ENCODE measurements at regions not wholly inside any gene's neighbourhood (a gene's known extent, or its start where the extent isn't known, plus 50 kb on each side); places are given as distances from the start of the nearest gene placed in this dataset.

DNA sequence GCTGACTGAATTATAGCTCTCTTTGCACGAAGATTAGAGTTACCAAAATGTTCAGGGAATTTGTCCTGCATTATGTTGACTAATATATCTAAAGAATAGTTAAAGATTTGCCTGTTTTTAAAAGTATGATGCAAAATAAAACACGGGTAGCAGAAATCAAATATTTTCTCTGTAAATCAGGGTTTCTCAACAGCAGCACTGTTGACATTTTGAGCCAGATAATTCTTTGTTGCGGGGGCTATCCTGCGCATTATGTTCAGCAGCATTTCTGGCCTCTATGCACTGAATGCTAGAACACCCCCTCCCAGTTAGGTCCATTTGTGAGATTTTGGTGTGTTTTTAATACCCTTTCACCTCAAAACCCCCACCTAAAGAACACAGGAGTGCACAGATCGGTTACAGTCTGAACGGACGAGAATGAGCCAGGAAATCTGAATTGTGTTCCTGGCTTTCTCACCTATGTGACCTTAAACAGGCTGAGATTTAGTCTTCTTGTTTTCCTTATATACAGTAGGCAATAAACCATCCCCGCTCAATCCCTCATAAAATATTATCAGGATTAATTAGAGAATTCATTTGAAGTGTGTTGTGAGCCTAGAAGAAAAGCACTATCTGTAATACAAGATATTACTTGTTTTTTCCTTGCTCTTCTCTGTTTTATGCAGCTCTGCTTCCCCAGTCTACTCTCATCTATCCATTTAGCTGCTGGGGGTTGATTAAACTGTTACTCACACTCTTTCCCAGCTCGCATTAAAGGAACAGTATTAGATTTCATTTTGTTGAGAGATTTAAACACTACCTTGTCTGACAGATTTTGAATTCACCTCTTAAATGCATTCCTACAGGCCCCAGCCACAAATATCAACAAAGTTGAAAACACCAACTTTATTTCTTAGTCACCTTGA is 247.5 kb upstream of the GOLIM4 start:
- DNase-seq: no peak

DNA sequence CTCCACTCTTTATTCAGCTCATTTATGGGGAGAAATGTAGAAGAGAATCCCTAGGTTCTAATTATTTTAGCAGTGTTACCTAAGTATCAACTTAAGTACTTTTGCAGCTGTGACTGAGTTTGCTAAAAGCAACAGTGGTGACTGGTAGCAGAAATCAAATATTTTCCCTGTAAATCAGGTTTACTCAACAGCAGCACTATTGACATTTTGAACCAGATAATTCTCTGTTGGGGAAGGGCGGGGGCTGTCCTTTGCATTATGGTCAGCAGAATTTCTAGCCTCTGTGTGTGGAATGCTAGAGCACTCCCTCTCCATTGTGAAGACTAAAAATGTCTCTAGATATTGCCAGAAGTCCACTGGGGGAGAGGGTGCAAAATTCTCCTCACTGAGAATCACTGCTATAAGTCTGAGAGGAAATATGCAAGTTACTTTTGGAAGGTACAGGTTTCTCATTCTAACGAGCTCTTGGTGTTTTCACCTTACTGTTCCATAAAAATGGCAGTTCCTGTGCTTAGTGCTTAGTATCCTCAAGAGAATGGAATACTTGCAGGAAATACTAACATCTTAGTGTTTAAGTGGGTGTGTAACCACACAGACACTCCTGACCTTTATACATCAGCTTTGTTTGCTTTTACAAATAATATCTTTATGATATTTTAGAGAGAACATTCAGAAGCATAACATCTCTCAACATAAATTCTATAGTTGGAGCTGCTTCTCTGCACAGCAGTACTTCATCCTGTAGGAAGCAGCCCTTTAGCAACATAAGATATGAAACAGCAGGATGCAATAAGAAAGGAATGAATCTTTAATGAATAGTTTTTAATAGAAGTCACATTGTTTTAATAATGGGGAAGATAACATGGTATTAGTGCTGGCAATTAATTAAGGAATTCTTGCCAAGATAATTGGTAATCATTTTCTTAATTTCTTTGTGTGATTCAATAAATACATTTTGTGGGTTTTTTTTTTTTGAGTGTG is 246.5 kb upstream of the GOLIM4 start:
- DNase-seq: no peak

DNA sequence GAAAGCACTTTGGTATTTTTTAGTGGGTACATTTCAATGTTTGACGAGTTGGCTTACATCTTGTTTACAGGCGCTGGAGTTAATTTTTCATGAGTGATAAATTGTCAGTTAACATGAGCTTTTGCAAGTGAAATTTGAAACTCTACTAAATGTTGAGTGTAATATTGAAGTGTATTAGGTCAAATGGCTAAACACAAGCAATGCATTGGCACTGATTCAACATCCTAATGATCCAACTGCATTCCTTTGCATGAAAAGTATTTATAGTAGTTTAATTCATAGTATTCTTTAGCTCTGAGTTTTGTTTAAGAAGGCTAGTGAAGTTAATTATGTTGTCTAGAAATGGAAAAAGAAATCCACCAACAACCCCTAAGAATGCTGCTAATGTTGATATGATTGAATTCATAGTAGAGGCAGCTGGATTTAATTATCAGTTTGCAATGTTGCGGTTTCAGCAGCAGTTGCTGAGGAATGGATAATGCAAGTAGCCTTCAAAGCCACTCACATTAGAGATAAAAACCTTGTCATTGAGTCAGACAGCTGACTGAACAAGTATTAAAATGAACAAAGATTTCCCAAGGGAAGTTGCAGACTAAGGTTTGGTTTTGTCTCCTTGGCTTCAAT is 245.6 kb upstream of the GOLIM4 start:
- no peak for DNase-seq

DNA sequence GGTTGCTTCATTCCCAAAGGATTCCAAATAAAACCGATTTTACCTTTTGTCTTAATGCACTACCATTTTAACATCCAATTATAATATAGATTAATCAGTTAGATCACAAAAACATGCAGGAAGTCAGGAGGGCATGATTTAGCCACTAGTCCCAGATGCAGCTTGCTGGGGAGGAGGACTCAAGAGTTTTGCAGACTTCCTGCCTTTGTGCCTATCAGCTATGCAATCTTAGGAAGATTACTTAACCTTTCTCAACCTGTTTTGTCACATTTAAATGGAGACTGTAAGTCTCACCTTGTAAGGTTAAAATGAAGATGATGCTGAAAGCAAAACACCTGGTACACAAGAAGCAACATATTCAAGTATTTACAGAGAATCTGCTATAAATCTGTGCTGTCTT is 242.4 kb upstream of the GOLIM4 start:
- no peak for DNase-seq

GRCh38 chr3:168336276-168336675 is 240.6 kb upstream of the GOLIM4 start:
- no peak for DNase-seq

GRCh38 chr3:168333410-168333935 is 237.7 kb upstream of the GOLIM4 start:
- DNase-seq: no peak

DNA sequence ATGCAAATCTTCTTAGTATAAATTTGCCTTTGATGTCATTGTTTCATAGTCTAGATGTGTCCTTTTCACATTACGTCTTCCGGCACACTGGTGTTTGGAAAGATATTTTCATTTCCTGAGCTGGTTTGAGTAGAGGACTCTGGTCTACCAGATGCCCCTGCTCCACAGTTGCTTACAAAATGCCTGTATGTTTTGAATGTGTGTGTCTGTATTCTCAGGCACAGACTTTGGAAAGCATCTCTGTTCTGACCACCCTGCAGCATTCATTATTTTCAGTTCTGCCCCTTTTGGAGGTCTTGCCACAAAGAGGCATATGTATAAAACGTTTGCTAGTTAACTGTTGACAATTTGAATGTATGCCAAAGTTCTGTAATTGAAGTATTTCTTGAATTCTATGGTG is 236.0 kb upstream of the GOLIM4 start:
- no peak for DNase-seq

- DNase-seq: no peak
Measured at GRCh38 chr3:168330983-168331382, 235.3 kb upstream of the GOLIM4 start.

DNA sequence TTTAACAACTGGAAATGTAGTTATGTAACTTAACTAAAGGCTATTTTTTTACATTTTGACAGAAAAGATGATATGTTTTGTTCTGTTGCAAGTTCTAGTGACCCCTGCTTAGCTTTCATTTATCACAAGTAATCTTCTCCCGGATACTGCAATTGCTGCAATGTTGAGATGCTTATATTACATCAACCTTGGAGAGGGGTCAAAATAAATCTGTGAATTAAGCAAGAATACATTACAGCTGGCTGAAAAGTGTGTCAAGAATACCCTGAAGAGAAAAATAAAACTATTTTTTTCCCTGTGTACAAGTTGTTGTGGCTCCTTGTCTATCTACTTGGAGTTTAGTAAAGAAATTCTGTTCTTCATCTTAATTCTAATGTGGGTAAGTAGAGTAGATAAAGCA is 232.1 kb upstream of the GOLIM4 start:
- DNase-seq: no peak

GRCh38 chr3:168325684-168326083 is 230.0 kb upstream of the GOLIM4 start:
- no peak for DNase-seq

- DNase-seq: no peak
Measured at GRCh38 chr3:168322941-168323340, 227.2 kb upstream of the GOLIM4 start.

DNA sequence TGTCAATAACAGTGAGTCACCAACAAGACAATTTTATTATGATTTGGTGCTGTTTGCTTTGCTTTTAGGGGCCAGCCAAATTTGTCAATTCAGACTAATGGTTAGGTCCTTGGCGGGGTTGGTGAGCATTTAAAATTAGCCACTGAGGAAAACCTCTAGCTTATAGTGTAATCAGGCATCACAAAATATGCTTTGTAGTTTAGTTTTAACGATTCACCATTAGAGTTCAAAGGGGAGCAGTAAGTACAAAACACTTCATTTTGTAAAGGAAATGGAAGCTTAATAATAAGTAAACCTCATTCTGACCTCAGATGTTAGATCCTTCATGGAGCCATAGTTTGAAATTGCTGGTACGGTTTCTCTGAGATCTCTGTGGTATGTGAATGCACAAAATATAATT is 218.4 kb upstream of the GOLIM4 start:
- no peak for DNase-seq

DNA sequence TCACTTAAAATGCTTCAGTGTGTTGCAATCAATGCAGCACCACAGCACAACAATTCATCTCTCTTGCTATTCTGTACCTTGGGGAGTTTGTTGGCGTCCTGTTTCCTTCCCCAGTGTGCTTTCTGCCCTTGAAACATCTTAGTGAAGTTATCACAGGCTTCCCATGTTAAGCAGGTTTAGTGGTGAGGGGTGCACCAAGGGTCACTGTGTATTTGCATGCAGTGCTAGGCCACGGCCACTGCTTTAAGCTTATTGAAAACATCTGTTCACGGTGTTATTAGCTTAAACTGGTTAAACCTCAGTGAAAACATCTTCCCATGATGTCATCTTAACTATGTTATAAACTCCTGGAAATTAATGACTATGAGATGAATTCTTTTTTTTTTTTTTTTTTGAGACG is 217.3 kb upstream of the GOLIM4 start:
- no peak for DNase-seq

- DNase-seq: no peak
Measured at GRCh38 chr3:168307893-168308292, 212.2 kb upstream of the GOLIM4 start.

DNA sequence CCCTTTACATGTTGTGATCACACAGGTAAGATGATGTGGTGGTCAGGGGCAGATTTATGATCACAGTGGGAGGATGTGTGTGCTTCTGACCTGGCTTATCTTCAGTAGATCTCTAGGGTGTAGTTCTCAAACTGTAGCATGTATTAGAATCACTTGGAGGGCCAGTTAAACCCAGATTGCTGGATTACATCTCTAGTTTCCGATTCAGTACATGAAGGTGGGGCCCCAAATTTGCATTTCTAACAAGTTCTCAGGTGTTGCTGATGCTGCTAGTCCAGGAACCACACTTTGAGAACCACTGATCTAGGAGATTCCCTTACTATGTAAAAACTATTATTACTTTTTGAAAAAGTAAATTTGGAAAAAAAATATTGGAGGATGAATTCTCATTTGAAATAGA is 199.3 kb upstream of the GOLIM4 start:
- no peak for DNase-seq

DNA sequence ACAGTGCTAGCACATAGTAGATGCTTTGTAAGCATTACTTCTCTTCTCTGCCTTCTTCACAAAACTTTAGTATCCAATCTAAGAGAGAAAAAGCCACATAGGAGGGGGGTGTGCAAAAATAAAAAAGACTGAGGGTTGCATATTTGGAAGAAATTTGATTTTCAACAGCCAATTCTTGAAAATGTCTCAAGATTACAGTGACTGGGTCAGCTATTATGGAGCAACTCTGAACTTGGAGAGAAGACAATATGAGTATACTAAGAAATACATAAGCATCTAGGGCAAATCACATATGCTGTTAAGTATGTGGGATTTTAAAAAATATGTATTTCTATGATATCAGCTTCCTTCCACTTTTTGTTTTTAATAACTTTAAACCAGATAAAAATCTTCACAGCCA is 196.6 kb upstream of the GOLIM4 start:
- DNase-seq: no peak

- DNase-seq: no peak
Measured at GRCh38 chr3:168289471-168290008, 193.8 kb upstream of the GOLIM4 start.

DNA sequence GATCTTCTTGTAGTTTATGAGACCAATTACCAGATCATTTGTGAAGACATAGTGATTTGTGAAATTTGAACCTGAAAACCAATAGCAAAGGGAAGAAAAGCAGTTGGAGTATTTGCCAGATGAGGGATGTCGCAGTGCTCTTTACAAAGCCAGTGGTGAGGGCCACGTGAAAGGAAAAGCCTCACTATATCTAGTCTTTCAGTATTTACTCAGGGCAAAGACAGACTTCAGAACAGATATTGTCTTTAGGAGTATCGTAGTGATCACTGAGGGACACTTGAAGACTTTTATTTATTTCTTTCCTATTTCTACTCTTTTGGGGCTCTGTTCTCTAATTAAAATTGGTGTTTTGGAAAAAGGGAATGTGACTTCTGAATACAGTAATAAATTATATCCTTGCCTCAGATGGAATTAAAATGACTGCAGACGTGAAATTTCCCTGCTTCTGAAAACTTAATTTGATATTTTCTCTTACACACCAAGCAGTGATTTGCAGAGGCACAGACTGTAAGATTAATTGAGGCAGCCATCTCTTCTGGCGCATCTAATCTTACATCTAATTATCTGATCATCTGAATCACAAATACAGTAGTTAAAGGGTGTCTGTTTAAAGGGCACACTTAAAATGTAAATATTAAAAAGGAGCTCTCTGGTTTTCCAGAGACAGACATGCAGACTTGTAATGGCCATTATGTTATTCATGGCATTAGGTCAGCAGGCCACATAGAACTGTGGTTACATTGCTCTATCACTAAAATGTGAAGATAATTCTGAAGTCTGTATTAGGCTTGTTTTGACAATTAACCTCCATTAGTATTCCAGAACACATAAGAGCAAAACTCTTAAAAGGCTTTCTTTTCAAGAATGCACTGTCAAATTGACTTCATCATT is 193.0 kb upstream of the GOLIM4 start:
- DNase-seq: no peak

DNA sequence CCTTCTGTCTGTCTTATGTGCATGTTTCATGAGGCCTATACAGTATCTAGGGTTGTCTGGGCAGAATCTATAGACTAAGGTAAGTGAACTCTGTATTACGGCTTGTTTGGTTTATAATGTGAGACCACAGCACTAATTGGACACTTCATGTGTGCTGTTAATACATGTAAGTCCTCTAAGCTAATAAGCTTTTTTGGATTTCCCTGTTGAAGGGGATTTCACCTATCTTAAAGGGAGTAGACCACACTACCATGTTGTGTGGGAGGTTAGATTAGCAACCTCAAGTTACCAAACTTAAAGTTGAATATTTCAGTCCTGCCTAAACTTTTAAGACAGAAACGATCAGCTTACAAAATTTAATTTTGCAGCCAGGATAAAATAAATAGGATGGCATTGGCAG is 189.8 kb upstream of the GOLIM4 start:
- no peak for DNase-seq

GRCh38 chr3:168284728-168285127 is 189.0 kb upstream of the GOLIM4 start:
- DNase-seq: no peak

- DNase-seq: no peak
Measured at GRCh38 chr3:168275662-168276061, 179.9 kb upstream of the GOLIM4 start.

DNA sequence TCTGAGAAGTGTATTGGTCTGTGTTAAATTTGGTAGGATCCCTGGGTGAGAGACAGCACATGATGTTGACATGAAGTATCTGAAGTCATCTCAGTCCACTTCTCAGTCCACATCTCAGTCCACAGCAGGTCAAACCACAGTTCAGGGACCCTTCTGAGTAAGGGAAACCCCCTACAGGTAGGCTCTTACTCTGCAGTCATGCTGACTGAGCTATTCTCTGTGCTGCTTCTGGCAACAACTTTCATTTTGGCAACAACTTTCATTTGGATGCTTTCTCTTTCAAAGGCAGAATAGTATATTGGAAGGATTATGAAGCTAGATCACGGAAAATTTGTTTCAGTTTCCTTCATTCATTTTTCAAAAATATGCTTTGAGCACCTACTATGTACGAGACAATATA is 178.2 kb upstream of the GOLIM4 start:
- no peak for DNase-seq

Data from NCI-H774 (cell line).